ENCODE measurements at regions not wholly inside any gene's neighbourhood (a gene's known extent, or its start where the extent isn't known, plus 50 kb on each side); places are given as distances from the start of the nearest gene placed in this dataset.

DNA sequence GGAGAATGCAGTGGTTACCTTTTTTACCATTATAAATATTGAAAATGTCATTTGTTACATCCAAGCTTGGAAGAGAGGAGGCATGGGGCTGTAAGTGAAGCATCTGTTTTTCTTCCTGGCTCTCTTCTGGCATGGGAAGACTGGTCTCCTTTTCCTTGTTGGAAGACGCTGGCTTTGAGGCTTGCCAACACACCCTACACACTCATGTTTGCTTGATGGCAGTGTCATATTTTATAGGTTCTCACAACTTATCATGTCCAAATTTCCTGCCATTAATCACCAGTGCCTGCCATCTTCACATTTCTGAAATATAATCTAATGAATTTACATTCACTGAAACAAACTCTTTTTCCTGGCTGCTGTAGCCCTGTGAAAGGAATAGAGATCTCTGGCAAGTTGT lies 252.9 kb downstream of the MAN2A1 start:
- no peak overlapping the region for H3K4ac ChIP-seq (replicated peaks; ENCODE audit: insufficient read length, low read depth, low read length)
- no peak overlapping the region for H3K27ac ChIP-seq (ENCODE audit: low read depth, low read length)
- H3K79me1 ChIP-seq (ENCODE audit: low read depth, low read length) = no peaks in the 10 kb centered on the region
- H2BK120ac ChIP-seq (replicated peaks; ENCODE audit: low read depth, low read length) = no peak overlapping the region
- H3K56ac ChIP-seq (replicated peaks; ENCODE audit: insufficient read length, low read depth, low read length) = no peak overlapping the region
- H3K9ac ChIP-seq (replicated peaks in 1 of 4; ENCODE audit: extremely low read depth in 1 of 4, low read depth in 3 of 4, low read length in 3 of 4) = no peak overlapping the region
- H4K91ac ChIP-seq (replicated peaks; ENCODE audit: insufficient read length, low read length) = no peak overlapping the region
- FAIRE-seq = no peak
- no peak overlapping the region for H3K14ac ChIP-seq (ENCODE audit: insufficient read length)
- CTCF ChIA-PET (ENCODE audit: partially characterized antibody) = no interaction called here
- no peaks in the 10 kb centered on the region for H3K23me2 ChIP-seq (ENCODE audit: low read depth, low read length)
- no peak for DNase-seq (ENCODE audit: low read depth in 1 of 2, low spot score in 2 of 2)
- TF ChIP-seq BRCA1 (IDR thresholded peaks at IDR 0.05; ENCODE audit: low read depth, low read length) = no peak
- TF ChIP-seq NRF1 (IDR thresholded peaks at IDR 0.05; ENCODE audit: low read depth, low read length) = no peak
- TF ChIP-seq ZNF274 (IDR thresholded peaks at IDR 0.05; ENCODE audit: borderline replicate concordance, extremely low read depth, low read length) = no peak
- no peak for TF ChIP-seq JUND (IDR thresholded peaks at IDR 0.05; ENCODE audit: low read length)
- TF ChIP-seq TBP (IDR thresholded peaks at IDR 0.05; ENCODE audit: low read depth, low read length) = no peak
- TF ChIP-seq SUZ12 (IDR thresholded peaks at IDR 0.05; ENCODE audit: low read length) = no peak
- TF ChIP-seq ASH2L (IDR thresholded peaks at IDR 0.05; ENCODE audit: low read length) = no peak
- no peak for TF ChIP-seq PHF8 (conservative IDR thresholded peaks at IDR 0.05; ENCODE audit: low read depth, low read length)
- TF ChIP-seq BCL11A (IDR thresholded peaks at IDR 0.05; ENCODE audit: low read depth in 2 of 2, low read length in 2 of 2) = no peak
- no peak for TF ChIP-seq RXRA (IDR thresholded peaks at IDR 0.05; ENCODE audit: insufficient read depth, low read depth, low read length)
- no peak for TF ChIP-seq TEAD4 (IDR thresholded peaks at IDR 0.05; ENCODE audit: low read depth, low read length)
- no peak for TF ChIP-seq POU5F1 (IDR thresholded peaks at IDR 0.05; ENCODE audit: low read depth, low read length)
- no peak overlapping the region for H2BK5ac ChIP-seq (ENCODE audit: low read depth, low read length)
- H2AFZ ChIP-seq (ENCODE audit: low read length) = no peak overlapping the region
- no peak overlapping the region for H3K4me3 ChIP-seq (ENCODE audit: extremely low read depth in 1 of 4, insufficient read depth in 2 of 4, low read depth in 3 of 4, low read length in 4 of 4)
- no peak overlapping the region for H4K5ac ChIP-seq (ENCODE audit: insufficient read length, low read depth, low read length)
- no peak overlapping the region for H3K4me2 ChIP-seq (ENCODE audit: insufficient read depth in 1 of 2, low read depth in 2 of 2, low read length in 2 of 2)
- H2BK15ac ChIP-seq (ENCODE audit: low read length) = no peak overlapping the region
- H3K4me1 ChIP-seq (replicated peaks in 1 of 4; ENCODE audit: control insufficient read depth in 3 of 4, insufficient read depth in 4 of 4, low read length in 3 of 4) = no peaks in the 10 kb centered on the region
- H2BK20ac ChIP-seq (ENCODE audit: low read length) = no peak overlapping the region
- peaks cover 0 to 5% of the 10 kb centered on the region in 2 experiments; a peak in 1 of 4 replicates for H3K9me3 ChIP-seq (ENCODE audit: insufficient read depth in 2 of 2, low read depth in 1 of 2, low read length in 1 of 2)
- no peak overlapping the region for H2AK5ac ChIP-seq (ENCODE audit: low read depth, low read length)
- WGBS, 2 experiments (ENCODE audit: extremely low coverage in 1 of 2, insufficient coverage in 1 of 2, insufficient read length in 1 of 2, insufficient replicate concordance in 2 of 2, low coverage in 1 of 2, low lambda C conversion rate in 2 of 2, missing lambda C conversion rate in 1 of 2) = 93% methylated on average over 1 of the region's 1 CpG; no CpG with 5 or more reads in 1 of the 2 experiments
- no peaks in the 10 kb centered on the region for H3K27me3 ChIP-seq (replicated peaks in 1 of 4; ENCODE audit: control insufficient read depth in 3 of 4, extremely low read depth in 1 of 4, insufficient read depth in 3 of 4, low read length in 3 of 4)
- H3K23ac ChIP-seq (ENCODE audit: insufficient read length) = no peak overlapping the region
- no peaks in the 10 kb centered on the region for H4K20me1 ChIP-seq (replicated peaks in 1 of 2; ENCODE audit: control insufficient read depth in 1 of 2, insufficient read depth in 2 of 2, low read length in 2 of 2)
- no peaks in the 10 kb centered on the region for H3K79me2 ChIP-seq (ENCODE audit: control insufficient read depth in 1 of 2, insufficient read depth in 2 of 2, low read length in 2 of 2)
- H4K8ac ChIP-seq (ENCODE audit: extremely low read depth, insufficient read depth, low read length) = no peak overlapping the region
- POLR2A ChIA-PET (ENCODE audit: partially characterized antibody) = no interaction called here
- H3K36me3 ChIP-seq (ENCODE audit: control insufficient read depth in 2 of 4, insufficient read depth in 4 of 4, low read length in 3 of 4) = no peaks in the 10 kb centered on the region
- H3K18ac ChIP-seq (ENCODE audit: extremely low read depth, low read length) = no peak overlapping the region
- H2BK12ac ChIP-seq (ENCODE audit: low read depth, low read length) = no peak overlapping the region
